Parathyroid adenoma (tissue), 2 donors: ENCODE measurements at regions not wholly inside any gene's neighbourhood (a gene's known extent, or its start where the extent isn't known, plus 50 kb on each side); places are given as distances from the start of the nearest gene placed in this dataset.

Source experiments
- H2AFZ ChIP-seq: fragments of 300-600 bp; sonication (generic); one replicate; pipeline ENCODE4 v1.7.0; 2017; ENCODE audit warnings: antibody characterized with exemption, mild to moderate bottlenecking
- H3K27ac ChIP-seq: fragments of 300-600 bp; sonication (generic); one replicate; pipeline ENCODE4 v1.7.0; 2017
- H3K27me3 ChIP-seq: fragments of 300-600 bp; sonication (generic); one replicate; pipeline ENCODE4 v1.7.0; 2017; ENCODE audit warnings: low read length; ENCODE audit not compliant: control insufficient read depth, insufficient read depth
- H3K36me3 ChIP-seq: fragments of 300-600 bp; sonication (generic); one replicate; pipeline ENCODE4 v1.7.0; 2017; ENCODE audit warnings: low read length; ENCODE audit not compliant: control insufficient read depth, insufficient read depth
- H3K4me1 ChIP-seq: fragments of 300-600 bp; sonication (generic); one replicate; pipeline ENCODE4 v1.7.0; 2017; ENCODE audit warnings: control low read depth
- H3K4me2 ChIP-seq: fragments of 300-600 bp; sonication (generic); one replicate; pipeline ENCODE4 v1.7.0; 2017; ENCODE audit warnings: low read length
- H3K4me3 ChIP-seq: fragments of 300-600 bp; sonication (generic); one replicate; pipeline ENCODE4 v1.7.0; 2017; ENCODE audit warnings: low read depth, low read length
- H3K79me2 ChIP-seq: fragments of 300-600 bp; sonication (generic); one replicate; pipeline ENCODE4 v1.7.0; 2017; ENCODE audit warnings: control low read depth
- H3K9ac ChIP-seq: fragments of 300-600 bp; sonication (generic); one replicate; pipeline ENCODE4 v1.7.0; 2017; ENCODE audit warnings: mild to moderate bottlenecking
- H3K9me3 ChIP-seq: fragments of 300-600 bp; sonication (generic); one replicate; pipeline ENCODE4 v1.7.0; 2017; ENCODE audit warnings: low read length; ENCODE audit not compliant: control insufficient read depth
- CTCF ChIP-seq: fragments of 300-600 bp; sonication (generic); IDR thresholded peaks from one replicate; pipeline ENCODE4 v1.7.0; 2017; ENCODE audit warnings: antibody characterized with exemption, mild to moderate bottlenecking
- donor health status: primary hyperparathyroidism.

GRCh38 chr18:24942144-24942543, 409.8 kb downstream of the ZNF521 start:
- Histone ChIP-seq H3K9ac (no peak overlapping the region), H3K27ac (no peak overlapping the region), H3K36me3 (no peaks in the 10 kb centered on the region), H3K9me3 (no peaks in the 10 kb centered on the region), H3K27me3 (no peaks in the 10 kb centered on the region), H3K79me2 (no peaks in the 10 kb centered on the region), H3K4me1 (no peaks in the 10 kb centered on the region), H3K4me2 (no peak overlapping the region), H2AFZ (no peak overlapping the region), H3K4me3 (no peak overlapping the region)
- no peak for TF ChIP-seq CTCF

- H3K4me1 ChIP-seq, result no peaks in the 10 kb centered on the region
- no peak for TF ChIP-seq CTCF
- H3K9ac ChIP-seq, result no peak overlapping the region
- H3K4me2 ChIP-seq, result no peak overlapping the region
- no peak overlapping the region for H2AFZ ChIP-seq
- H3K27ac ChIP-seq, result no peak overlapping the region
- no peaks in the 10 kb centered on the region for H3K36me3 ChIP-seq
- no peaks in the 10 kb centered on the region for H3K27me3 ChIP-seq
- no peaks in the 10 kb centered on the region for H3K9me3 ChIP-seq
- H3K4me3 ChIP-seq, result no peak overlapping the region
- no peaks in the 10 kb centered on the region for H3K79me2 ChIP-seq
Observed at GRCh38 chr18:24947521-24948305, 404.3 kb downstream of the ZNF521 start.

GRCh38 chr18:24949908-24950307, 402.1 kb downstream of the ZNF521 start:
- Histone ChIP-seq H3K36me3 (no peaks in the 10 kb centered on the region), H3K4me3 (no peak overlapping the region), H3K27ac (no peak overlapping the region), H3K4me1 (no peaks in the 10 kb centered on the region), H2AFZ (no peak overlapping the region), H3K9ac (no peak overlapping the region), H3K27me3 (no peaks in the 10 kb centered on the region), H3K9me3 (no peaks in the 10 kb centered on the region), H3K4me2 (no peak overlapping the region), H3K79me2 (no peaks in the 10 kb centered on the region)
- no peak for TF ChIP-seq CTCF

- H3K4me2 ChIP-seq, result no peak overlapping the region
- H3K27ac ChIP-seq, result no peak overlapping the region
- no peak overlapping the region for H3K9ac ChIP-seq
- no peaks in the 10 kb centered on the region for H3K4me1 ChIP-seq
- H3K36me3 ChIP-seq, result no peaks in the 10 kb centered on the region
- H3K4me3 ChIP-seq, result no peak overlapping the region
- TF ChIP-seq CTCF, result no peak
- no peaks in the 10 kb centered on the region for H3K9me3 ChIP-seq
- H2AFZ ChIP-seq, result no peak overlapping the region
- no peaks in the 10 kb centered on the region for H3K27me3 ChIP-seq
- H3K79me2 ChIP-seq, result no peaks in the 10 kb centered on the region
Observed at GRCh38 chr18:24954341-24954740, 397.6 kb downstream of the ZNF521 start.

- Histone ChIP-seq H3K27ac (no peak overlapping the region), H3K4me3 (no peak overlapping the region), H3K79me2 (no peaks in the 10 kb centered on the region), H3K9me3 (no peaks in the 10 kb centered on the region), H3K9ac (no peak overlapping the region), H3K36me3 (no peaks in the 10 kb centered on the region), H3K27me3 (no peaks in the 10 kb centered on the region), H2AFZ (no peak overlapping the region), H3K4me2 (no peak overlapping the region), H3K4me1 (no peaks in the 10 kb centered on the region)
- TF ChIP-seq CTCF, result no peak
Observed at GRCh38 chr18:24958001-24958400, 394.0 kb downstream of the ZNF521 start.
